Embryonic facial prominence (tissue), 1 donor: ENCODE measurements at regions not wholly inside any gene's neighbourhood (a gene's known extent, or its start where the extent isn't known, plus 50 kb on each side); places are given as distances from the start of the nearest gene placed in this dataset.

Source experiments
- DNase-seq: peaks from one replicate; pipeline ENCODE4 v3.0.0-alpha.2; 2016; ENCODE audit errors: extremely low spot score

DNA sequence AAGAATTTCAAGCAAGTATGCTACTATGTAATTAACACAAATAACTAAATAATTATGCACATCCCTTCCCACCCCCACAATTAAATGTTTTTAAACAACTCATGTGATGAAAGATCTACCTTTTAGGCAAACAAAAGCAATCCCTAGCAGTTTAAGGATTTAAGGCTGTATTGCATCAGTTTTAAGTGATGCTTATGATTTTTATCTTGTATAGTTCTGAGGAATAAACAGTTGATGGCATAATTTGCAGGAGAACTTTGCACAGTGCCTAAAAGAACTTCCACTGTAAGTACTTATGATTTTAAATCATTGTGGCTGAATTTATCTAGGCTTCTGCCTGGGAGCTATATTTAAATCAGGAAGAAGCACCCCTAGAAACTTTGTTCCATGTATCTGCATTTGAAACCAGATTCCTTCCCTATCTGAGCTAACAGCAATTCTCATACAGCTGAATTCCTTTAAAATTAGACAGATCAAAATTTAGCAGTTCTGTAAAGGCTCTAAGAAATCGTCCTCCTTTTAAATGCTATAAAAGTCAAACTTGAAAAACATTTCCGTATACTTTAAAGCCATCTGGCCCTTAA, 388.6 kb downstream of the BCAT1 start:
- no peak for DNase-seq

DNA sequence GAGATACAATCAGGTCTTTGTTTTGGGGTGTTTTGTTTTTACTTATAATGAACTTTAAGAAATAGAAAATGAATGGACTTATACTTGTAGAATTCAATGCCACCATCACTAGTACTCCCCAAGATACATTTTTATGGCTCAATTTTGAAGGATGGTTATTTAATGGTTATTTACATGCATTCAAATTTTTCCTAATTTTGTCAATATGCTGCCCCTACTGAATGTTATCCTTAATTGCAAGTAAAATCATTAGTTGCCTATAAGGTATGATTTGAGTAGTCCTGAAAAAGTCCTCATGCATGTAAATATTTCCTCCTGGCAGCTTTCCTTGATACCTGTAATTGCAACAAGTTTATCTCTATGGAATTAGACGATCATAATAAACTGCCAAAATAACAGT, 391.2 kb downstream of the BCAT1 start:
- DNase-seq, result no peak

DNA sequence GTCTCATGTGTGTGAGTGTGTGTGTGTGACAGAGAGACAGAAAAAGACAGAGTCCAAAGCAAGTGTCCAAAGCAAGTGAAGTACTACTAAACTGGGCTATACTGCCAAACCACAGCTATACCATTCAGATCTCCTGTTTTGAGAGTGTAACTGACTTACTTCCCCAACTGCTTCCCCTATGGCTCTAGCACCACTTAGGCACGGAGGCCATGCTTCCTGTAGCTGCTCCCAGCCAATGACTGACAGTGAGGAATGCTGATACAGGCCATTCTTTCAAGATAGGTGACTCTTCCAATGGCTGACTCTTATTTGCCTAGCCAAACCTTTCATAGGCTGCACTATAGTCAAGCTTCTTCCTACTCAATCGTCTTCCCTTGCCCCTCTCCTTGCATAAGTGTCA, 393.2 kb downstream of the BCAT1 start:
- no peak for DNase-seq

DNA sequence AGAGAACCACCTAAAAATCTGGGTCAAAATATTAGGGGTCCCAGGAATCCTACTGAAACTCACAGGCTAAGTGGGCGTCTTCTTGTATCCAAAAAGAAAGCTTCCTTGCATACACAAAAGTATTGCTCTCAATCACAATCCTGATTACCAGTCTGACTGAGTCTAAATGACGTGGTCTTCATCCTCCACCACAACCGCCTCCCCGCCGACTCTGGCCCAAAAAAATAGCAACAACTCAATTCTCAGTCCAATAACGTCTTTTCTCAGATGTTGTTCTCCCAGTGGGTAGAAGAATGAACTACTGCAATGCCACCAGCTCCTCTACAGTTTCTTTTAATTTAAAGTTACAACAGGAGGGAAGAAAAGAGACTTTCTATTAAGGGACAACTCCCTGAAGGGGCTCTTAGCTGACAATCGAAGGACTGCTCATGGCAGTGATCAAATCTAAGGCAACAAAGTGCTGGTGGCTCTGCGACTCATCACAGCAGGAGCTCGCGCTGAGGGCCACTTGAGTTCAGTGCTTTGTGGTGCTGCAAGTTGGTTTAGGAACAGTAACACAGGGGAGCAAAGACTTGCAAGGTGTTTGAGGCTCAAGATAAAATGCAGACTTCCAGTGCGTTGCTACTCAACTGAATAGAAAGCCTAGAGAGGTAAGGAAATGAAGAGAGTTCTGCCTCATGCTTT, 394.1 kb downstream of the BCAT1 start:
- DNase-seq, result no peak

DNA sequence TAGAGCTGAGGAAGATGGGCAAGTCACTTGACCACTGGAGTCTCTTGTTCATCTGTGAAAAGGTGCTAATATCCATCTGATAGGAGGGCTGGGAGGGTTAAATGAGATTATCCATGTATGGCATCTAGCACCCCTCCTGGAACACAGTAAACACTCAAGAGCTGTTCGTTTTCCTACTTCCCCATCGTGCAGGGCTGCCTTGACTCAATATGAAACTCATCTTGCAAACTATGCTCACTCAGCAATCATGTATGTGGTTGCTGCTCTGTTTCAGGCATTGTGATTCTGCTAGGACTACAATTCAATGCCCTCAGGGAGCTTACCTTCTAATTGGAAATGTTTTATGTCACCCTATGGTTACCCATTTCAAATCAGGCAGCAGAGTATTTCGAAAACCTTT, 395.6 kb downstream of the BCAT1 start:
- DNase-seq, result no peak

DNA sequence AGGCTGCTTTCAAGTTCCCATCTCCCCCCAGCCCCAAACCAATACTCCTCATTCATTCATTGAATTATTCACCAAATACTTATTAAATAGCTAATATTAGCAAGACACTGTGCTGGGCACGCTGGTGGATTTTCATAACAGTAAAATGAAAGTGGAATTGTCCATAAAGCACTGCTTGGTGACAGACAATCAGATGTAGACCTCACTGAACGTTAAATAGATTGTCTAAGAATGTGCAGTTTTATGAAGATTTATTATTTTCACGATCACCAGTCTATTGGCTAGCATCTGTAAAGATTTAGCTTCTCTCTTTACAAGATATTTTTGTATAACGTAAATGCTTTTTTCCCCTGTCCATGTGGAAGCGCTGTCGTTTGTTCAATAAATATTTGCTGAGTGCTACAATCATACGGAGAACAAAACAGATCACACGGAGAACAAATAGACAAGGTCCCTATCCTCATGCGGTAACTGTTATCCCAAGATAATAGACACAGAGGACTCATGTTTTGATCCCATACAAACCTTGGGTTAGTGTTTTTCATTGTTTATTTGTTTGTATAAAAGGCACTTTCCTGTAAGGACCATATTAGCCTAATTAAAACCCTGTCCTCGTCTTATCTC, 397.6 kb downstream of the BCAT1 start:
- DNase-seq, result no peak

DNA sequence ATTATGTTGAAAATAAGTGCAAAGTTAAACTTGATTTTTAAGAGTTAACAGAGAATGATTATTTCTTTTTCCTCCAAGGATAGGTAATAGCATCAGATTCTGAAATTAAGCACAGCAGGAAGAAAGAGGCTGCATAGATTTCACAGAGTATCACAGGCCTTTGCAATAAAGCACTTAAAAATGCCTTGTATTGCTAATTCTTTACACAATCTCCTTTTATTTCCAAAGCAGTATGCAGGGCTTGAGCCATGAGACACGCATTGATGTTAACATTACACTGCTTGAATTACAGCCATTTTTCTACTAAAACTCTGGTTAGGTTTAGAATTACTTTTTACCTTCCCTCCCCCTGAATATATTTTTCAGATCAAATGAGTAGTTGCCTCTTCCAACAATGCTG, 398.3 kb downstream of the BCAT1 start:
- no peak for DNase-seq

DNA sequence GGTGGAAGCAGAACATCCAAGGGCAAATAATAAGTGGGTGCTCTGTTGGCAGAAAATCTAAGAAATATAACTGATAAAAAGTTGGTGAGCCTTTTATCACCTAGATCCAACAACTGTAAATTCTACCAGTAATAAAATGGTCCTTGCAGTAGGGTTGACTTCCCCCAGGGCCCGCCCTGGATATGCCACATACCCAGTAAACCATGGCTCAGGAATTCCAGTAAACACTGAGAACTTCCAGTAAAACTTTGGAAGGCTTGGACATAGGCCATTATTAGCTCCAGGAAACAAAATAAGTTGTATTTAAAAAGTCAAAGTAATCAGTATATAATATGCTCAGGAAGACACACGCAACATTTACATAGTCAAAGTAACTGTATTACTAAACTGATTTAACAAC, 402.2 kb downstream of the BCAT1 start:
- no peak for DNase-seq

DNA sequence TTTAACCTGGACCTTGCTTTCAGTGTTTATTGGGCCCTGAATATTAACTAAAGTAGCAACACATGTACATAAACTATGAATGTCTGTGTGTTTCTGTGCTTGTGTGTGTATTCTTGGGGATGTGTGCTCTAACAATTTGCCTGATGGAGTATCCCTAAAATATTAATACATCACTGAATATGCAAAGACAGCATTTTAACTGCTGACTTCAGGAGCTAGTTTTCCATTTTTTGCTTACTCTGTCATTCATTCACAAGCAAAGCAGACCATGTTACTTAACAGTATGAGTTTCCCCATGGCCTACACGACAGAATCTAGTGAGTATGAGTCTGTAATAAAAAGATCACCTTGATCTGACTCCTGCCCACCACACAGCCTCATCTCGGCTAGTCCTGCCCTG, 402.8 kb downstream of the BCAT1 start:
- no peak for DNase-seq

DNA sequence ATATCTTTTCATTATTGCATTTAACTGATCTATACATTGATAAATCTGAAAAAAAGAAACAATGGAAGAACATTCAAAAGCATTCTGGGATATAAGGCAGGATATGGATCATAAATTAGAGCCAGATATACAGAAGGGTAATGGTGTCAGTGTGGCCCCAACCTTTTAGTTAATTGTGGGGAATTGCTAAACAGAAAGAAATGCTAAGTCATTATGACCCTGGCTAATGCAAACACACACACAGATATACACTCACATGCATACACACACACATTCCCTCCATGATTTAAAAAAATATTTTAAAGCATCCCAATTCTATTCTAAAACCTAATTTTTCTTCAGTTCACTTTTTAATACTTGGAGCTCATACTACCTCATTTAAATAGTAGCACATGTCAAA, 404.5 kb downstream of the BCAT1 start:
- DNase-seq, result no peak

DNA sequence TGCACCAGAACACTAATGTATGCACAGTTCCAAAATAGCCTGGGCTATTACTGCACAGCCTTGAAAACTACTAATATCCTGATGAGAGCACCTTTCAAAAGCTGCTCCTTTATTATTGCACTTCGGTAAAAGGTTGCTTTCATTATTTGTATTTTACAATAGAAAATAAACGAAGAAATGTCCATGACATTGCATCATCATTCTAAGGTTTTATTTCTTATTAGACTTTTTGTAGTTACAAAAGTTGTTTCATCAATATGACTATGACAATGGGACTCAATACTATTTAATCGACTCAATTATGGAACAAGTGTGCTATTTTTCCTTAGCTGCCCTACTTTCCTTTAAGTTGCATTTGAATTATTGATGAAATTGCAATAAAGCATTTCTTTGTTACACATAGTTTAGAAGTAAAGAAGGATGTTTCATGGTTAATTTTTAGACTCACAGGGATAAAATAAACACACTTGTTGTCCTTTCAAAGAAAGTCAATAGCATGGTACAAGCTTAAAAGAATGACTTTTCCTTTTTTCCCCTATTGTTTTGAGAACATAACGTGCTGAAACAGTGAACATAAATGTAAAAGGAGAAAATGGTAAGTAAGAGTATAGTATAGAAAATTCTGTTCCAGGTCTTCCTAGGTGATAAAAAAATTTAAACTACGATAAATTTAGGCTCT, 407.6 kb downstream of the BCAT1 start:
- no peak for DNase-seq

DNA sequence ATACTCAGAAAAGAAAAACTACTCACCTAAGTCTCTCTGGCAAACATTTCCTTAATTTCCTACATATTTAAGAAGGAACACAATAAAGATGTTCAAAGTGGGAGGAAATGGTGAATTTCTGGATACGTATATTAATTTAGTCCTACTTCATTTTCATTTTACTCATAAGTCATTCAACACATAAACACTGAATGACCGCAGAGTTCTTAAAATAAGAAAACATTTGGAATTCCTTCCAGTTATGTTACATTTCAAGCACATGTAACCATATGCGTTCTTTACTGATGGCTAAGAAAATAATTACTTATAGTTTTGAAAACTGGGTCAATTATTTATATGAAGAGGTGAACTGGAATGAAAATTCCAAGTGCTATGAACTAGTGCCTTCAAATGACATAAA, 409.3 kb downstream of the BCAT1 start:
- no peak for DNase-seq

DNA sequence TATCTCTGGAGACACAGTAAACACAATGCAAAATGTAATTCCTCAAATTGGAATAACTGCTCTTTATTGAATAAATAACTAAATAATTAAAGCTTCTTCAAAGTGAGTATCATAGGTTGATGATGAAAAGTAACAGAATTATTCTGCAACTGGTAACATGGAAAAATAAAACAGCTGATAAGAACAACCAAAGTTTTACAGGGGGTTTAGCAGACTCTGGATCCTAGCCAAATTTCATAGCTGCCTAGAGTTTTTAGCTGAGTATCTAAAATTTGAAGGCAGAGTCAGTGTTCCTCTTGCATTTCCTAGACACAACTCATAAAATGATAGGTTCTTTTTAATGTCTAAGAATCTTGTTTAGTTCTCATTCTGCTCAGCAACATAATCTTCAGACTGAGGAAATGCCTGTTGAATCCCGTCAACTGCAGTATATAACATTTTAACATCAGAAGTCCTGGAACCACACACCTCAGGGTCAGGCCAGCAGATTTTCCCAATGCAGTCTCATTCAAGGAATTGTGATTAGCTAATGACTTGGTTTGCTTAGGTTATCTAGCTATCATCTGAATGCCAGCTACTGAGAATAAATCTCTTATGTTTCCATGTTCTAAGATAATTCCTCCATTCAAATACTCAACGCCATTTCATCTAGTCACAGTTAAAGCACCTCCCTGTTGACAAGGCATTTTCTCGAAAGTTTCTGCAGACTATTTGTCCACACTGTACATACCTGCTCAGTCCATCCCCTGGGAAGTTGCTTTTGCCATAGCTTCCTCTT, 411.6 kb downstream of the BCAT1 start:
- DNase-seq, result no peak

DNA sequence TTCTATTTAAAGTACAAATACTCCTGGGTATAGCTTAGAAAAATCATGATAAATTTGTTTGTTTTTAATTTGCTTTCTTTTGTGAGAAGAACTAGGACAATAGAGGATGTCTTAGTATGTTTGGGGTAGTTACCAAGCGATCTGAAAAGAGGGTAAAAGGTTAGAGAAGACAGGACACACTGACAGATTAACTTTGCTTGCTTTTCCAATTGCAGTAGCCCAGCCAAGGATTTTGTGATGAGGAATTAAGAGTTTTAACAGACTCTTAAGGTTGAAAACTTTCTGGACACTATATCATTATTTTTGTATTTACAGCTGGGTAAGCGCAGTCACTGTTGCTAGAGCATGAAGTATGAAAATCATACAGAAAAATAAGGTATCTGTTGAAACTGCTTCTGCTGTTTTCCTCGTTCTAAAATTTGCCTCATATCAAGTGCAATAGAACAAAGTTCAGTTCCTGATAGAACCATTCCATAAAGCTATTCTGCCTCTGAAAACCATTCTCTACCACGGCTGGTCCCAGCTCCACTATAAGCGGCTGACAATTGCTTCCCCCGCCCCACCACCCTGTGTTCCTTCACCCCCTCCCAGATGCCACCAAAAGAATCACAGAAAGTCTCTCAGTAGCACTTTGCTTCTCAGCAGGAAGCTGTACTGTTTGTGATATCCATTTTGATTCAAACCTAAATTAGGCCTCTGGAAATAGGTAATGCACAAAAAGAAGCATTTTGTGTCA, 413.4 kb downstream of the BCAT1 start:
- DNase-seq, result no peak

DNA sequence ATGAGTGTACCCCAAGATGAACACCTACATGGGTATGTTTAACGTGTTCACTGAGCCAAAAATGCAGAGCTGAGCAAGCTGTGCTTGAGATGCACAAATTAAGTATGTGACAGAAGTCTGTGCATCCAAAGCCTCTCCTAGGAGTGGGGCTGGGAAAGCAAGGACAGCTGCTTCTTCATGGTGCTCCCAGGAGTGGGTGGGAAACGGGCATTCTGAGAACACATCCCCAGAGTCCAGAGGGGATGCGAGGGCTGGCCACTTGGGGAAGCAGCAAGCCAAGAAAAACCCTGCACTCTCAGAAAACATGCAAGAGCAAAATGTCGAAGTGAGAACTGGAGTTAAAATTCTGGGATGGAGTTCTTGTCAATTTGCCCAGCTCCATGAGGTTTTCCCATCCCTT, 414.3 kb downstream of the BCAT1 start:
- DNase-seq, result no peak

DNA sequence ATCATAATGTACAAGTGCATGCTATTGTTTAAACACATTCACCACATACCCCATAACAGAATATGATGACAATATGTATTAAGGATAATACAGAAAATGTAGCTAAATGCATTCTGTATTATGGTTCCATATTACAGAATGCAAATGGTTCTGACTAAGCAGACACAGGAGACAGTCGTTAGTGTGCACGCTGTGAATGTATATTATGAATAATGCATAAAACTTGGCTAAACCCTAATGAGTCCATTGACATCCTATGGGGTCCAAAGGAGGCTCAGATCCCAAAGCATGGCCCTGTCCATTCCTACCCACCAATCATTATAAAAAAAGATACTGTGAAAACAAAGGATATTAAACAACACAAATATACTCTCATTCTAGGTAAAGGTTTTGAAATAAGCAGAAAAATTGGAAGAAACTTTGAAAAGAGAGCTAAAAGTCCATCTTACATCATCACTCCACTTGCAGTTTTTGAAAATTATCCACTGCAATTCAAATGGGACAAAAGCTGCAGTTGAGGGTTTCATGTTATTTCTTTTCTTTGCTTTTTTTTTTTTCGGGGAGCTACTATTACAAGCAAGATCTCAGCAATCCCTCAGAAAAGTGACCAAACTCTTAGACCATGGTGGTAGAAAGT, 415.1 kb downstream of the BCAT1 start:
- no peak for DNase-seq

DNA sequence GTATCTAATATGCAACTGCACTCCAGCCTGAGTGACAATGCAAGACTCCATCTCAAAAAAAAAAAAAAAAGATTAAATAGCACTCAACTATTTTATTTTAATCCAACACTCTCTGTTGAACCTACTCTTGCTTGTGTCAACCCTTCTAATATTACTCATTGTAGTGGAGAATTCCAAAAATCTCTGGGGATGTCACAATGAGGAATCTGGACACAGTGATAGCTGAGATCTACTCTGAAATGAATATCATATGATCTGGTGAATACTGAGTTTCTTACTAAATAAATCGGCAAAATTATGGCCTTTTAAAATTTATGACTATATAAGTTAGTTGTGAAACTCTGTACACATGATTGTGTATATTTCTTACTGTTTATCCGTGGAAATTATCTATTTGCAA, 418.2 kb downstream of the BCAT1 start:
- DNase-seq, result no peak

DNA sequence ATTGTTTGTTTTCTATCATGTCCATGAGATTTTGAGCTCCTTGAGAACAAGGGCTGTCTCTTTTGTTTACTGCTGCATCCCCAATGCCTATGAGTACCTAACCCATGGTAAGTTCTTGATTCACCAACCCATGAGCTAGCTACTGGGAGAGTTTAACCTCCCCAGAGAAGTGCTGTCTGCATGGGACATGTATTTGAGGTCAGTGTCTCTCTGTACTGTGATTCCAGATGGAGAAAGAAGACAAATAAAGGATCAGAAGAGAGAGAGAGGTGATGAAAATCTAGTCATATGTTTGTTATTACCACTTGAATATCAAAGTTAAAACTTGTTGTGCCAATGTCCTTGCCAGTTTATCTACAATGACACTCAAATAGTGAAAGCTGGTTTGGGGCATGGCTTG, 421.8 kb downstream of the BCAT1 start:
- DNase-seq, result no peak

DNA sequence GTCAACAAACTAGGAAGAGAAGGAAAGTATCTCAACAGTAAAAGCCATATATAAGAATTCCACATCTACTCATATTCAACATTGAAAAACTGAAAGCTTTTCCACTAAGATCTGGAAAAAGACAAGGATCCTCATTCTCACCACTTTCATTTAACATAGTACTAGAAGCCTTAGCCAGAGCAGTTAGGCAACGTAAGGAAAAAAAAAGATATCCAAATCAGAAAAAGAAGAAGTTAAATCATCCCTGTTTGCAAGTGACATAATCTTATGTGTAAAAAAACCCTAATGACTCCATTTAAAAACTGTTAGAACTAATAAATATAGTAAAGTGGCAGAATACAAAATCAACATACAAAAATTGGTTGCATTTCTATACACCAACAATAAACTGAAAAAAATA, 426.2 kb downstream of the BCAT1 start:
- DNase-seq, result no peak

DNA sequence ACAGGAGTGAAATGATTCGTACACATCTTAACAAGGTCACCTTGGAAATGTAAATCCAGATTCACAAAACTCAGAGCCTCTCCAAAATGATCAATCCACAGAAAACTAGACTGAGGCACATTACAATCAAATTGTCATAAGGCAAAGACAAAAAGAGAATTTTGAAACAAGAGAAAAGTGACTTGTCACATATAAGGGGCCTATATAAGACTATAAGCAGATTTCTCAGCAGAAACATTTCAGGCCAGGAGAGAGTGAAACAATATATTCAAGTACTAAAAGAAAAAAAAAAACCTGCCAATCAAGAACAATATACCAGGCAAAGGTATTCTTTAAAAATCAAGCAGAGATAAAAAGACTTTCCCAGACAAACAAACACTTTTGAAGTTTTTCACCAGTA, 429.1 kb downstream of the BCAT1 start:
- no peak for DNase-seq

DNA sequence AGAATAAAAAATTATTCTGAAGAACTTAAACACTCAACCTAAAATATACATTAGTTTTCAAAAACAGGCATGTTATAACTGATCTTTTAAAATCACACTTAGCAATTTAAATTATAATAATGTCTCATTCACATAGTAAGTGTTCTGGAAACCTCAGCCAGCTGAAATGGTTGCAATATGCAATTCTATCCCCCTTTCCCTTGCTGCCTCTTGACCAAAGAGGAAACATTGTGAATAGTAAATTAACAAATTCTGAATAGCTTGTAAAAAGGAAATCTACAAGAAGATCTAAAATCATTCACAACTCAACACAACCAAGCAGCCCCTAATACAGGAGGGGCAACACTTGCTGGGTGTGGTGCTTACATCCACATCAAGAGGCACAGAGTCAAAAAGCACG, 431.9 kb downstream of the BCAT1 start:
- no peak for DNase-seq
